ENCODE measurements at regions not wholly inside any gene's neighbourhood (a gene's known extent, or its start where the extent isn't known, plus 50 kb on each side); places are given as distances from the start of the nearest gene placed in this dataset.

DNA sequence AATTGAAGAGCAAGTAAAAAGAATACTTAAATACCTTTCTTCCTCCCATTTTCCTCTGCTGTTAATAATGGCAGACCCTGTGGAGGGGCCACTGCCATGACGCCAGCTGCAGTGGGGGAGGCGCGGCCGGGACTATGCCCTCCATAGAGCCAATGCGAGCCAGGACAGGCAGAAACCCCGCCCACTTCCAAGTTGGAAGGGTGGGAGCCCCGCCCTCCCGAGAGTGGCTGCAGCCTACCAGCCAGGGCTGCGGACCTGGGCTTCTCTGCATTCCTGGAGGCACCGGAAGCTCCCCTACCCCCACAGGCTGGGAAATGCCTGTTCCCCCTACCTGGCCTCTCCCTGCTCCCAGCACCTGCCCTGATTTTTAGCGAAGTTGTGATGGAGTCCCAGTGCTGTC, 439.4 kb upstream of the CDH19 start:
- no peak for ATAC-seq
- Histone ChIP-seq H3K9me3 (ENCODE audit: control insufficient read depth in 1 of 2, insufficient read depth in 1 of 2, low read depth in 1 of 2, low read length in 2 of 2) (peaks cover 8 to 23% of the 10 kb centered on the region in 2 experiments; a peak in 2 of 4 replicates), H3K79me2 (ENCODE audit: insufficient read depth, low read length) (no peaks in the 10 kb centered on the region), H3K4me2 (ENCODE audit: low read length) (no peak overlapping the region), H3K27ac (ENCODE audit: low read depth, low read length) (no peak overlapping the region), H3K4me1 (ENCODE audit: control insufficient read depth in 1 of 2, insufficient read depth in 2 of 2, low read length in 2 of 2) (no peaks in the 10 kb centered on the region), H3K9me2 (ENCODE audit: insufficient read depth) (no peaks in the 10 kb centered on the region), H3K9ac (ENCODE audit: low read length) (no peak overlapping the region), H2AFZ (ENCODE audit: low read depth, low read length, poor library complexity, severe bottlenecking) (no peak overlapping the region), H3K27me3 (ENCODE audit: insufficient read depth, low read length) (no peaks in the 10 kb centered on the region), H3K4me3 (replicated peaks in 1 of 2; ENCODE audit: low read depth in 1 of 2, low read length in 2 of 2) (no peak overlapping the region), H3K36me3 (ENCODE audit: control insufficient read depth in 1 of 2, insufficient read depth in 2 of 2, low read length in 2 of 2) (no peaks in the 10 kb centered on the region), H4K20me1 (ENCODE audit: insufficient read depth) (no peaks in the 10 kb centered on the region)
- no peak for DNase-seq (ENCODE audit: low read depth, low spot score)
- no TSS peak for BruUV-seq (replicated peaks)
- intact Hi-C loops (cut with micrococcal nuclease): no loop called here
- RAD21 ChIA-PET (ENCODE audit: low non-redundant PET in 1 of 2, low total read pairs in 2 of 2, uncharacterized antibody in 2 of 2, unreplicated experiment in 2 of 2): no interaction called here
- CTCF ChIA-PET: no interaction called here
- TF ChIP-seq ZFX (IDR thresholded peaks at IDR 0.05): no peak
- TF ChIP-seq RAD21 (IDR thresholded peaks at IDR 0.05; ENCODE audit: low read depth): no peak
- TF ChIP-seq ZNF274 (IDR thresholded peaks at IDR 0.05; ENCODE audit: low read depth, low read length): no peak
- TF ChIP-seq FOSL1 (IDR thresholded peaks at IDR 0.05; ENCODE audit: low read depth): no peak
- TF ChIP-seq, protein P1, sequence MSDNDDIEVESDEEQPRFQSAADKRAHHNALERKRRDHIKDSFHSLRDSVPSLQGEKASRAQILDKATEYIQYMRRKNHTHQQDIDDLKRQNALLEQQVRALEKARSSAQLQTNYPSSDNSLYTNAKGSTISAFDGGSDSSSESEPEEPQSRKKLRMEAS (IDR thresholded peaks at IDR 0.05): no peak
- TF ChIP-seq POLR2AphosphoS5 (IDR thresholded peaks at IDR 0.05; ENCODE audit: low read depth, low read length): no peak
- TF ChIP-seq ELF1 (IDR thresholded peaks at IDR 0.05; ENCODE audit: borderline replicate concordance, low read depth): no peak
- TF ChIP-seq, protein P2, sequence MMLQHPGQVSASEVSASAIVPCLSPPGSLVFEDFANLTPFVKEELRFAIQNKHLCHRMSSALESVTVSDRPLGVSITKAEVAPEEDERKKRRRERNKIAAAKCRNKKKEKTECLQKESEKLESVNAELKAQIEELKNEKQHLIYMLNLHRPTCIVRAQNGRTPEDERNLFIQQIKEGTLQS (IDR thresholded peaks at IDR 0.05): no peak
- no peak for TF ChIP-seq SP1 (IDR thresholded peaks at IDR 0.05; ENCODE audit: low read depth)
- TF ChIP-seq, protein P3, sequence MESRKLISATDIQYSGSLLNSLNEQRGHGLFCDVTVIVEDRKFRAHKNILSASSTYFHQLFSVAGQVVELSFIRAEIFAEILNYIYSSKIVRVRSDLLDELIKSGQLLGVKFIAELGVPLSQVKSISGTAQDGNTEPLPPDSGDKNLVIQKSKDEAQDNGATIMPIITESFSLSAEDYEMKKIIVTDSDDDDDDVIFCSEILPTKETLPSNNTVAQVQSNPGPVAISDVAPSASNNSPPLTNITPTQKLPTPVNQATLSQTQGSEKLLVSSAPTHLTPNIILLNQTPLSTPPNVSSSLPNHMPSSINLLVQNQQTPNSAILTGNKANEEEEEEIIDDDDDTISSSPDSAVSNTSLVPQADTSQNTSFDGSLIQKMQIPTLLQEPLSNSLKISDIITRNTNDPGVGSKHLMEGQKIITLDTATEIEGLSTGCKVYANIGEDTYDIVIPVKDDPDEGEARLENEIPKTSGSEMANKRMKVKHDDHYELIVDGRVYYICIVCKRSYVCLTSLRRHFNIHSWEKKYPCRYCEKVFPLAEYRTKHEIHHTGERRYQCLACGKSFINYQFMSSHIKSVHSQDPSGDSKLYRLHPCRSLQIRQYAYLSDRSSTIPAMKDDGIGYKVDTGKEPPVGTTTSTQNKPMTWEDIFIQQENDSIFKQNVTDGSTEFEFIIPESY (IDR thresholded peaks at IDR 0.05; ENCODE audit: extremely low read depth, insufficient replicate concordance, low read length): no peak
- TF ChIP-seq, protein P4, sequence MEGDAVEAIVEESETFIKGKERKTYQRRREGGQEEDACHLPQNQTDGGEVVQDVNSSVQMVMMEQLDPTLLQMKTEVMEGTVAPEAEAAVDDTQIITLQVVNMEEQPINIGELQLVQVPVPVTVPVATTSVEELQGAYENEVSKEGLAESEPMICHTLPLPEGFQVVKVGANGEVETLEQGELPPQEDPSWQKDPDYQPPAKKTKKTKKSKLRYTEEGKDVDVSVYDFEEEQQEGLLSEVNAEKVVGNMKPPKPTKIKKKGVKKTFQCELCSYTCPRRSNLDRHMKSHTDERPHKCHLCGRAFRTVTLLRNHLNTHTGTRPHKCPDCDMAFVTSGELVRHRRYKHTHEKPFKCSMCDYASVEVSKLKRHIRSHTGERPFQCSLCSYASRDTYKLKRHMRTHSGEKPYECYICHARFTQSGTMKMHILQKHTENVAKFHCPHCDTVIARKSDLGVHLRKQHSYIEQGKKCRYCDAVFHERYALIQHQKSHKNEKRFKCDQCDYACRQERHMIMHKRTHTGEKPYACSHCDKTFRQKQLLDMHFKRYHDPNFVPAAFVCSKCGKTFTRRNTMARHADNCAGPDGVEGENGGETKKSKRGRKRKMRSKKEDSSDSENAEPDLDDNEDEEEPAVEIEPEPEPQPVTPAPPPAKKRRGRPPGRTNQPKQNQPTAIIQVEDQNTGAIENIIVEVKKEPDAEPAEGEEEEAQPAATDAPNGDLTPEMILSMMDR (IDR thresholded peaks at IDR 0.05 in 2 of 3, conservative IDR thresholded peaks at IDR 0.05 in 1 of 3; ENCODE audit: borderline replicate concordance in 1 of 3, insufficient read depth in 1 of 3, low read depth in 2 of 3, low read length in 2 of 3): no peak
- TF ChIP-seq YY1 (IDR thresholded peaks at IDR 0.05; ENCODE audit: extremely low read depth, insufficient replicate concordance, low read depth, low read length): no peak
- no peak for TF ChIP-seq JUND (IDR thresholded peaks at IDR 0.05)
- TF ChIP-seq, protein P5, sequence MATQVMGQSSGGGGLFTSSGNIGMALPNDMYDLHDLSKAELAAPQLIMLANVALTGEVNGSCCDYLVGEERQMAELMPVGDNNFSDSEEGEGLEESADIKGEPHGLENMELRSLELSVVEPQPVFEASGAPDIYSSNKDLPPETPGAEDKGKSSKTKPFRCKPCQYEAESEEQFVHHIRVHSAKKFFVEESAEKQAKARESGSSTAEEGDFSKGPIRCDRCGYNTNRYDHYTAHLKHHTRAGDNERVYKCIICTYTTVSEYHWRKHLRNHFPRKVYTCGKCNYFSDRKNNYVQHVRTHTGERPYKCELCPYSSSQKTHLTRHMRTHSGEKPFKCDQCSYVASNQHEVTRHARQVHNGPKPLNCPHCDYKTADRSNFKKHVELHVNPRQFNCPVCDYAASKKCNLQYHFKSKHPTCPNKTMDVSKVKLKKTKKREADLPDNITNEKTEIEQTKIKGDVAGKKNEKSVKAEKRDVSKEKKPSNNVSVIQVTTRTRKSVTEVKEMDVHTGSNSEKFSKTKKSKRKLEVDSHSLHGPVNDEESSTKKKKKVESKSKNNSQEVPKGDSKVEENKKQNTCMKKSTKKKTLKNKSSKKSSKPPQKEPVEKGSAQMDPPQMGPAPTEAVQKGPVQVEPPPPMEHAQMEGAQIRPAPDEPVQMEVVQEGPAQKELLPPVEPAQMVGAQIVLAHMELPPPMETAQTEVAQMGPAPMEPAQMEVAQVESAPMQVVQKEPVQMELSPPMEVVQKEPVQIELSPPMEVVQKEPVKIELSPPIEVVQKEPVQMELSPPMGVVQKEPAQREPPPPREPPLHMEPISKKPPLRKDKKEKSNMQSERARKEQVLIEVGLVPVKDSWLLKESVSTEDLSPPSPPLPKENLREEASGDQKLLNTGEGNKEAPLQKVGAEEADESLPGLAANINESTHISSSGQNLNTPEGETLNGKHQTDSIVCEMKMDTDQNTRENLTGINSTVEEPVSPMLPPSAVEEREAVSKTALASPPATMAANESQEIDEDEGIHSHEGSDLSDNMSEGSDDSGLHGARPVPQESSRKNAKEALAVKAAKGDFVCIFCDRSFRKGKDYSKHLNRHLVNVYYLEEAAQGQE (IDR thresholded peaks at IDR 0.05; ENCODE audit: low read depth): no peak
- TF ChIP-seq SRF (IDR thresholded peaks at IDR 0.05; ENCODE audit: low read depth): no peak
- TF ChIP-seq TCF7L2 (IDR thresholded peaks at IDR 0.05; ENCODE audit: borderline replicate concordance, extremely low read depth, insufficient read depth, insufficient read length): no peak
- no peak for TF ChIP-seq POLR2A (IDR thresholded peaks at IDR 0.05; ENCODE audit: borderline replicate concordance, extremely low read depth, insufficient read depth, insufficient read length)
- POLR2A ChIA-PET: no interaction called here

Data from HCT116 (cell line).